ENCODE measurements at regions not wholly inside any gene's neighbourhood (a gene's known extent, or its start where the extent isn't known, plus 50 kb on each side); places are given as distances from the start of the nearest gene placed in this dataset.

DNA sequence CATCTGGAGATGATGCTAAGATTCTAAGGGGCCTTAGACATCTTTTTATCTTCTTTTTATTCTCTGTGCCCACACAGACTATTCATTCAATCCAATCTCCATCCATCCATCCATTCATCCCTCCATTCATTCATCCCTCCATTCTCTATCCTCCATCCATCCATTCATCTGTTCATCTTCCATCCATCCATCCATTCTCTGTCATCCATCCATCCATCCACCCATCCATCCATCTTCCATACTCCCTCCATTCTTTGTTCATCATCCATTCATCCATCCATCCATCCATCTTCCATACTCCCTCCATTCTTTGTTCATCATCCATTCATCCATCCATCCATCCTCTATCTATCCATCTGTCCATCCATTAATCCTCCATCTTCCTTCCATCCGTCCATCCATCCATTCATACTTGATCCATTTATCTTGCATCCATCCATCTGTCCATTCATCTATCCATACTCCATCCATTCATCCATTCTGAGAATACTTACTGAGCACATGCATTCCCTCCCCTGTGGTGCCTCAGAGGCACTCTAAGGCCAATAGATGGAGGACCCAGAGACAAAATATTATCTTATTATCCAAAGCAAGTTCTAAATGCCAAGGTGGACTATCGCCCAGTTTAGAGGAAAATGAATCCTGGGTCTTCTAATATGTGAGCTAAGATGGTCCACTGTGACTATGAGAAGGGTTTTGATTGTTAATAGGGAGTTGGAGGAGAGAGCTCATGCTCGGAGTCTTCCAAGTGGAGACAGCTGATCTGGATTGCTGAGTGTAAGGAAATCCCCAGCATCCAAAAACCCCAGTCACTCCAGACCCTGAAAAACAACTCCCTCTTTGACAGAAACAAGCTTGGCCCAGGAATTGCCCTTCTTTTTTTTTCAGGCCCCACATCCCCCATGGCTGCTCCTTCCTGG lies 152.6 kb upstream of the MYCN start:
- Histone ChIP-seq H3K9me3 (no peaks in the 10 kb centered on the region), H3K4me1 (no peaks in the 10 kb centered on the region), H3K36me3 (no peaks in the 10 kb centered on the region), H3K27me3 (no peaks in the 10 kb centered on the region), H3K27ac (no peak overlapping the region), H3K4me3 (no peak overlapping the region)
- intact Hi-C loops (cut with DNase I; ENCODE audit: low total_unique reads): no loop called here
- no peak for DNase-seq
- TF ChIP-seq POLR2A (IDR thresholded peaks at IDR 0.05): no peak
- TF ChIP-seq, protein P1, sequence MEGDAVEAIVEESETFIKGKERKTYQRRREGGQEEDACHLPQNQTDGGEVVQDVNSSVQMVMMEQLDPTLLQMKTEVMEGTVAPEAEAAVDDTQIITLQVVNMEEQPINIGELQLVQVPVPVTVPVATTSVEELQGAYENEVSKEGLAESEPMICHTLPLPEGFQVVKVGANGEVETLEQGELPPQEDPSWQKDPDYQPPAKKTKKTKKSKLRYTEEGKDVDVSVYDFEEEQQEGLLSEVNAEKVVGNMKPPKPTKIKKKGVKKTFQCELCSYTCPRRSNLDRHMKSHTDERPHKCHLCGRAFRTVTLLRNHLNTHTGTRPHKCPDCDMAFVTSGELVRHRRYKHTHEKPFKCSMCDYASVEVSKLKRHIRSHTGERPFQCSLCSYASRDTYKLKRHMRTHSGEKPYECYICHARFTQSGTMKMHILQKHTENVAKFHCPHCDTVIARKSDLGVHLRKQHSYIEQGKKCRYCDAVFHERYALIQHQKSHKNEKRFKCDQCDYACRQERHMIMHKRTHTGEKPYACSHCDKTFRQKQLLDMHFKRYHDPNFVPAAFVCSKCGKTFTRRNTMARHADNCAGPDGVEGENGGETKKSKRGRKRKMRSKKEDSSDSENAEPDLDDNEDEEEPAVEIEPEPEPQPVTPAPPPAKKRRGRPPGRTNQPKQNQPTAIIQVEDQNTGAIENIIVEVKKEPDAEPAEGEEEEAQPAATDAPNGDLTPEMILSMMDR (IDR thresholded peaks at IDR 0.05): no peak

DNA sequence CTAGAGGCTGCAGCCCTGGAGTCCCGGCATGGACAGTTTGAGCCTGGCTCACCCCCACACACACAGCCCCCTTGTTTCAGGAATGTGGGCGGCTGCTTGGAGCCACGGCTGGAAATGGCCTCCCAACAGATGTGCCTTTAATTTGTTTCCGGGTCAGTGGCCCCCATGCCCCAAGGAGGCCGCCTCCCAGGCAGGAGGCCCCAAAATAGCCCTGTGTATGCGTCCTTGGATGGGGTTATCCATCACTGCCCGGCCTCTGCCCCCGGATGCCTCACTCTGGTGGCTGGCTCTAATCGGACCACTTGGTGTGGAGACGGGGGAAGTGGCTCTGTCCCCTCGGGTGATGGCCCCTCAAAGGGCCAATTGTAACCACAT lies 151.9 kb upstream of the MYCN start:
- Histone ChIP-seq H3K4me3 (no peak overlapping the region), H3K4me1 (no peaks in the 10 kb centered on the region), H3K9me3 (no peaks in the 10 kb centered on the region), H3K27ac (no peak overlapping the region), H3K27me3 (no peaks in the 10 kb centered on the region), H3K36me3 (no peaks in the 10 kb centered on the region)
- no peak for DNase-seq
- TF ChIP-seq, protein P1 (IDR thresholded peaks at IDR 0.05): no peak
- no peak for TF ChIP-seq POLR2A (IDR thresholded peaks at IDR 0.05)
- intact Hi-C loops (cut with DNase I; ENCODE audit: low total_unique reads): no loop called here

DNA sequence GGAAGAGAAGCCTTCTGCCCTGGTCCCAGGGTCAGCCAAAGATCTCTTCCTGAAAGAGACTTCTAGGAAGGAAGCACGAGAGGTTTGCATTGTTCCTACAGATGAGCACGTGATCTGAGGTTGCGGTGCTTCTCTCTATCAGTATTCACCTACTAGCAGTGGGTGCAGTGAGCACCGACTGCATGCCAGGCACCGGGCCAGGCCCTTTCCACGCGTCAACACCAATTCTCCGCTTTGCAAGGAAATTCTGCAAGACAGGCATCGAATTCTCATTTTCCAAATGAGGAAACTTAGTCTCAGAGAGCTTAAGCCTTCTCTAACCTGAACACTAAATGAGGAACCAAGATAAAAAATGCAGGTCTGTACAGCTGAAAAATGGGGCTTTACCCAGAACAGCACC lies 151.5 kb upstream of the MYCN start:
- no peaks in the 10 kb centered on the region for H3K4me1 ChIP-seq
- intact Hi-C loops (cut with DNase I; ENCODE audit: low total_unique reads): no loop called here
- no peaks in the 10 kb centered on the region for H3K27me3 ChIP-seq
- TF ChIP-seq, protein P1 (IDR thresholded peaks at IDR 0.05): no peak
- TF ChIP-seq POLR2A (IDR thresholded peaks at IDR 0.05): no peak
- H3K27ac ChIP-seq: no peak overlapping the region
- no peak overlapping the region for H3K4me3 ChIP-seq
- no peak for DNase-seq
- no peaks in the 10 kb centered on the region for H3K9me3 ChIP-seq
- no peaks in the 10 kb centered on the region for H3K36me3 ChIP-seq

DNA sequence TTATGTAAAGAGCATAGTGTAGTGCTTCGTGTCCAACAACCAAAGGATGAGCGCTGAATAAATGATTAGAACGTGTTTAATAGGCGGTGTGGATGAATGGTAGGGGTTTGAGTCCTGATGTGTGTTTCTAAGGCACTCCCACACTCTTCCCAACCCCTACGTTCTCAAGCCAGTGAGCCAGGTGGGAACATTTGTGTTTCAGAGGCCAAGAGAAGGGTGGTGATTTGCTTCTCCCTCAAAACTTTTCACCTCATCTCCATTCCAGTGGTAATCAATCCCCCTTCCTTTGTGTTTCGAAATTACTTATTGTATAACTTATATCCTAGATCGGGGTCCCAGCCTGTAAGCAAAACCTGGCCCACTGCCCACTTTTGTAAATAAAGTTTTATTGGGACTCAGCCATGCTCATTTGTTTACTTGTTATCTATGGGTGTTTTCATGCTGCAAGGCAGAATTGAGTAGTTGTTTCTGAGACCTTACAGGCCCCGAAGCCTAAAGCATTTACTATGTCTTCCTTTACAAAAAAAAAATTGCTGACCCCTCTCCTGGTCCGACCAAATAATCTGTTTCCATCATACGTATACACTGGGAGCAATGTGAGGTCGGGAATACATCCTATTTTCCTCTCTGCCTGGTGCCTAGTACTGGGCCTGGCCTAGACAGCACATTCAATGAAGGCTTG lies 150.8 kb upstream of the MYCN start:
- H3K4me1 ChIP-seq: no peaks in the 10 kb centered on the region
- no peaks in the 10 kb centered on the region for H3K36me3 ChIP-seq
- no peak overlapping the region for H3K27ac ChIP-seq
- H3K27me3 ChIP-seq: no peaks in the 10 kb centered on the region
- no peak for DNase-seq
- intact Hi-C loops (cut with DNase I; ENCODE audit: low total_unique reads): no loop called here
- TF ChIP-seq, protein P1 (IDR thresholded peaks at IDR 0.05): no peak
- TF ChIP-seq POLR2A (IDR thresholded peaks at IDR 0.05): no peak
- H3K9me3 ChIP-seq: no peaks in the 10 kb centered on the region
- H3K4me3 ChIP-seq: no peak overlapping the region

DNA sequence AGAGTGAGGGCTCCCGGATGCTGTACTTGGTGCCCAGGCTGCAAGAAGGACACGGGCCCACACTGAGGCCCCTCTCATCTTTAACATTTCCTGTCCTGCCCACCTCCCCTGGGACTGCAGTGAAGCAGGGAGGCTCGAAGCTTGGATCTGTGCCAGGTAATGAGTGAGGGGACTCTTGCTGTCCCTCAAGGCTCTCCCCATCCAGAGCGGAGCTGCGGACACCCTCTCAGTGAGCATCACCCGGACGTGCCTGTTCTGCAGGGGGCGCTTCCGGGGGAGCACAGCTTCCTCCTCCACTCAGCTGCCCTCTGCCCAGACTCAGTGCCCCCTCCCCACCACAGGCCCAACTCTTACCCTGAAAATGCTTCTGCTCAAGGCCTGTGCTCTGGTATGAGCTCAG lies 150.0 kb upstream of the MYCN start:
- no peaks in the 10 kb centered on the region for H3K9me3 ChIP-seq
- H3K36me3 ChIP-seq: no peaks in the 10 kb centered on the region
- no peaks in the 10 kb centered on the region for H3K4me1 ChIP-seq
- intact Hi-C loops (cut with DNase I; ENCODE audit: low total_unique reads): no loop called here
- no peak for DNase-seq
- no peak overlapping the region for H3K4me3 ChIP-seq
- H3K27ac ChIP-seq: no peak overlapping the region
- TF ChIP-seq, protein P1 (IDR thresholded peaks at IDR 0.05): no peak
- no peak for TF ChIP-seq POLR2A (IDR thresholded peaks at IDR 0.05)
- no peaks in the 10 kb centered on the region for H3K27me3 ChIP-seq

Data from uterus (tissue), 3 donors.